Panc1 (cell line): ENCODE measurements at regions not wholly inside any gene's neighbourhood (a gene's known extent, or its start where the extent isn't known, plus 50 kb on each side); places are given as distances from the start of the nearest gene placed in this dataset.

Experiments
- ATAC-seq: fragments of 200-7000 bp; cut with Tn5 transposase; 2 replicates; pipeline ENCODE4 v1.9.1; 2020; ENCODE audit warnings: mild to moderate bottlenecking, moderate library complexity
- BruUV-seq: library from RNA; stranded (reverse); fragments of 400-500 nt; replicated peaks from 2 replicates; lab custom pipeline; 2021; lab: Mats Ljungman, UMichigan
- CTCF ChIA-PET: fragments of 300-600 bp; sonication (Branson Sonifier 250); formaldehyde crosslinking; loops from one replicate; lab custom pipeline; 2022; ENCODE audit warnings: antibody characterized with exemption; lab: Charles Lee
- POLR2A ChIA-PET: fragments of 300-600 bp; sonication (Branson Sonifier 250); formaldehyde crosslinking; loops from one replicate; lab custom pipeline; 2022; ENCODE audit warnings: antibody characterized with exemption; lab: Charles Lee
- DNase-seq: peaks from one replicate; pipeline ENCODE4 v3.0.0-alpha.2; 2010; ENCODE audit warnings: low read depth, low spot score
- H3K27ac ChIP-seq: 2 replicates; pipeline ENCODE4 v1.5.1; 2011; ENCODE audit warnings: mild to moderate bottlenecking, low read length, inconsistent platforms
- H3K27me3 ChIP-seq: fragments of 200-500 bp; sonication (Bioruptor generic); 2 replicates; pipeline ENCODE4 v1.6.0; 2014; ENCODE audit warnings: low read length, inconsistent platforms; ENCODE audit not compliant: control insufficient read depth, insufficient read depth
- H3K36me3 ChIP-seq: fragments of 200-500 bp; sonication (Bioruptor generic); 2 replicates; pipeline ENCODE4 v1.5.1; 2014; ENCODE audit warnings: inconsistent platforms, mild to moderate bottlenecking, low read length, moderate library complexity; ENCODE audit not compliant: control insufficient read depth, insufficient read depth
- H3K4me1 ChIP-seq: 2 replicates; pipeline ENCODE4 v1.5.1; 2011; ENCODE audit warnings: inconsistent platforms, mild to moderate bottlenecking, low read length, moderate library complexity; ENCODE audit not compliant: control insufficient read depth, insufficient read depth
- H3K4me3 ChIP-seq, 2 experiments: 2 replicates each; pipeline ENCODE4 v1.5.1; 2011 to 2012; ENCODE audit warnings: low read depth in 2 of 2, low read length in 2 of 2, mild to moderate bottlenecking in 2 of 2, inconsistent platforms in 1 of 2, moderate library complexity in 1 of 2
- H3K9me3 ChIP-seq: fragments of 200-500 bp; sonication (Bioruptor generic); 2 replicates; pipeline ENCODE4 v1.5.1; 2014; ENCODE audit warnings: low read depth, mild to moderate bottlenecking, inconsistent platforms, low read length, moderate library complexity; ENCODE audit not compliant: control insufficient read depth, insufficient read depth
- CTCF ChIP-seq: fragments of 450-650 bp; IDR thresholded peaks from 2 replicates; pipeline ENCODE4 v1.5.1; 2017; ENCODE audit warnings: mild to moderate bottlenecking
- POLR2AphosphoS5 ChIP-seq: IDR thresholded peaks from 2 replicates; pipeline ENCODE4 v1.6.1; 2012; ENCODE audit warnings: mild to moderate bottlenecking, low read depth, low read length, moderate library complexity
- SIN3A ChIP-seq: IDR thresholded peaks from 2 replicates; pipeline ENCODE4 v1.6.1; 2012; ENCODE audit warnings: low read depth, mild to moderate bottlenecking, low read length, moderate library complexity, borderline replicate concordance; ENCODE audit not compliant: insufficient read depth
- TCF7L2 ChIP-seq: IDR thresholded peaks from 2 replicates; pipeline ENCODE4 v1.6.1; 2011; ENCODE audit warnings: mild to moderate bottlenecking, low read depth, low read length, inconsistent platforms
- in situ Hi-C: cut with HindIII; loops from 2 replicates; pipeline ENCODE4 v1.10.0; 2016; ENCODE audit warnings: low sequenced_read_pairs, low pct_unique_long_range_greater_than_20kb
- intact Hi-C: fragments of 100-400 bp; cut with micrococcal nuclease; formaldehyde crosslinking; loops from one replicate; pipeline ENCODE4 v1.10.0; 2022; ENCODE audit not compliant: unreplicated experiment
- TF ChIP-seq, protein P1 (sequence below), 2 experiments: IDR thresholded peaks; 2 replicates each; pipeline ENCODE4 v1.6.1; 2011 to 2012; ENCODE audit warnings: low read depth in 2 of 2, control low read depth in 1 of 2, low read length in 1 of 2, mild to moderate bottlenecking in 1 of 2, moderate library complexity in 1 of 2; ENCODE audit not compliant: insufficient read depth in 1 of 2

GRCh38 chr12:34625116-34625515 is 602.8 kb downstream of the ALG10 start:
- intact Hi-C loops (loop anchor here (2.0 to 10.0 kb wide), 3 partner anchors 220 to 503 kb away; no protein-coding TSS in a partner anchor), in situ Hi-C loops (no loop called here)
- TF ChIP-seq SIN3A (no peak), POLR2AphosphoS5 (no peak), TCF7L2 (no peak), CTCF (peak; percentile 64; the same call in 1 of the 2 replicates)
- TF ChIP-seq, protein P1, sequence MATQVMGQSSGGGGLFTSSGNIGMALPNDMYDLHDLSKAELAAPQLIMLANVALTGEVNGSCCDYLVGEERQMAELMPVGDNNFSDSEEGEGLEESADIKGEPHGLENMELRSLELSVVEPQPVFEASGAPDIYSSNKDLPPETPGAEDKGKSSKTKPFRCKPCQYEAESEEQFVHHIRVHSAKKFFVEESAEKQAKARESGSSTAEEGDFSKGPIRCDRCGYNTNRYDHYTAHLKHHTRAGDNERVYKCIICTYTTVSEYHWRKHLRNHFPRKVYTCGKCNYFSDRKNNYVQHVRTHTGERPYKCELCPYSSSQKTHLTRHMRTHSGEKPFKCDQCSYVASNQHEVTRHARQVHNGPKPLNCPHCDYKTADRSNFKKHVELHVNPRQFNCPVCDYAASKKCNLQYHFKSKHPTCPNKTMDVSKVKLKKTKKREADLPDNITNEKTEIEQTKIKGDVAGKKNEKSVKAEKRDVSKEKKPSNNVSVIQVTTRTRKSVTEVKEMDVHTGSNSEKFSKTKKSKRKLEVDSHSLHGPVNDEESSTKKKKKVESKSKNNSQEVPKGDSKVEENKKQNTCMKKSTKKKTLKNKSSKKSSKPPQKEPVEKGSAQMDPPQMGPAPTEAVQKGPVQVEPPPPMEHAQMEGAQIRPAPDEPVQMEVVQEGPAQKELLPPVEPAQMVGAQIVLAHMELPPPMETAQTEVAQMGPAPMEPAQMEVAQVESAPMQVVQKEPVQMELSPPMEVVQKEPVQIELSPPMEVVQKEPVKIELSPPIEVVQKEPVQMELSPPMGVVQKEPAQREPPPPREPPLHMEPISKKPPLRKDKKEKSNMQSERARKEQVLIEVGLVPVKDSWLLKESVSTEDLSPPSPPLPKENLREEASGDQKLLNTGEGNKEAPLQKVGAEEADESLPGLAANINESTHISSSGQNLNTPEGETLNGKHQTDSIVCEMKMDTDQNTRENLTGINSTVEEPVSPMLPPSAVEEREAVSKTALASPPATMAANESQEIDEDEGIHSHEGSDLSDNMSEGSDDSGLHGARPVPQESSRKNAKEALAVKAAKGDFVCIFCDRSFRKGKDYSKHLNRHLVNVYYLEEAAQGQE (IDR thresholded peaks at IDR 0.05; ENCODE audit: insufficient read depth in 1 of 2, low read depth in 2 of 2, low read length in 1 of 2) = no peak
- Histone ChIP-seq H3K27ac (no peak overlapping the region), H3K27me3 (no peaks in the 10 kb centered on the region), H3K9me3 (no peaks in the 10 kb centered on the region), H3K4me1 (no peaks in the 10 kb centered on the region), H3K36me3 (no peaks in the 10 kb centered on the region), H3K4me3 (no peak overlapping the region)
- ChIA-PET POLR2A (no interaction called here), CTCF (no interaction called here)
- ATAC-seq = peak; percentile 80
- no TSS peak for BruUV-seq
- peak; percentile 25 for DNase-seq

- no peaks in the 10 kb centered on the region for H3K27me3 ChIP-seq
- H3K4me1 ChIP-seq = no peaks in the 10 kb centered on the region
- in situ Hi-C loops (no loop called here), intact Hi-C loops (loop anchor here (5.0 to 10.0 kb wide), 2 partner anchors 222 to 504 kb away; no protein-coding TSS in a partner anchor)
- no peaks in the 10 kb centered on the region for H3K36me3 ChIP-seq
- no peak overlapping the region for H3K27ac ChIP-seq
- no peak for DNase-seq
- TF ChIP-seq TCF7L2 (no peak), SIN3A (no peak), POLR2AphosphoS5 (no peak), CTCF (no peak)
- TF ChIP-seq, protein P1 (IDR thresholded peaks at IDR 0.05; ENCODE audit: insufficient read depth in 1 of 2, low read depth in 2 of 2, low read length in 1 of 2) = no peak
- no TSS peak for BruUV-seq
- no peak for ATAC-seq
- POLR2A ChIA-PET = no interaction called here
- H3K9me3 ChIP-seq = no peaks in the 10 kb centered on the region
- CTCF ChIA-PET = no interaction called here
- no peak overlapping the region for H3K4me3 ChIP-seq
Observed at GRCh38 chr12:34626363-34627157, 604.3 kb downstream of the ALG10 start.
